Fibroblast of pulmonary artery (primary cell): ENCODE measurements at regions not wholly inside any gene's neighbourhood (a gene's known extent, or its start where the extent isn't known, plus 50 kb on each side); places are given as distances from the start of the nearest gene placed in this dataset.

Experiments
- DNase-seq: peaks from one replicate; pipeline ENCODE4 v3.0.0-alpha.2; 2010; ENCODE audit warnings: low read depth
- H3K4me3 ChIP-seq: replicated peaks from 2 replicates; pipeline ENCODE4 v1.5.1; 2011; ENCODE audit warnings: low read depth, mild to moderate bottlenecking, control low read depth, low read length, moderate library complexity
- CTCF ChIP-seq: IDR thresholded peaks from 2 replicates; pipeline ENCODE4 v1.5.1; 2011; ENCODE audit warnings: mild to moderate bottlenecking, control low read depth, low read length, inconsistent platforms; ENCODE audit errors: missing control alignments

DNA sequence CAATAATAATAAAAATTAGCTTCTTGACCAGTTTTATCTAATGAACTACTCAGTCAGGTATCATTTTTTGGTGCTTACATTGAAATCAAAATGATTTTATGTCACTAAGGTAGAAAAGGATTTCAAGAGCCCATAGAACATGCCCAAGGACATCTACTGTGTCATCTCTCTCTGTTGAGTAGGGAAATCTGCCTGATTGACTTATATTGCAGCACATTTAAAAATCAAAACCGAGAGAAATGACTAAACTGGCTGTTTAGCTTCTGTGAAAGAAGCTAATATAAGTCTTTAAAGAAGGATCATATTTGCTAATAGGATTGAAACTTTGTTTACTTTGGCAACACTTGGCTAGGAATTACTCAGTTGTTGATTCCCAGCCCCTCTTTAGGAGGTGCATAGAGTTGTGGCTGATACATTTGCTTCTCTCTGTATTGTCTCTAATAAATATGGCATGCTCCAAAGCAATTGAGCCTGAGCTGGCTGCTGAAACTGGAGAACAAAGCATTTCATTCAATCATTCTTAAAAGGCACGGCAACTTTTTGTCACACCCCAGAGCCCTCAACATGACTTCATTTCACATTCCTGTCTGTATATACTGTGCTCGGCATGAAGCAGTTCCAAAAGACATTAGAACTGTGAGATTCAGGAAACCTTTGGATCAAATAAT is 1096.9 kb upstream of the POT1 start:
- no peak for TF ChIP-seq CTCF
- no peak overlapping the region for H3K4me3 ChIP-seq
- no peak for DNase-seq

DNA sequence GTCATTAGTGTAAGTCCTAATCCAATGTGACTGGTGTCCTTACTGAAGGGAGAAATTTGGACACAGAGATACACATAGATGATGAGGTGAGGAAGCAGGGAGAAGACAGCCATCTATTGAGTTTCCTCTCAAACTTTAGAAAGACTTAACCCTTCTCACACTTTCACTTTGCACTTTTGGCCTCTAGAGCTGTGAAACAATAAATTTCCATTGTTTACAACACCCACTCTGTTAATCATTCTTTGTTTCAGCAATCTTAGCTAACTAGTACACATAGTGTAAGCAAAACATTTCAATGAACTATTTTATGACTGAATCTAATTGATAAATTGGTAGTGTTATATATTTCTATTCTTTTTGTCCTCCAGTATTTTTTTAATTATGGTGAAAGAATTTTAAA is 1092.8 kb upstream of the POT1 start:
- no peak for TF ChIP-seq CTCF
- no peak overlapping the region for H3K4me3 ChIP-seq
- DNase-seq = no peak

DNA sequence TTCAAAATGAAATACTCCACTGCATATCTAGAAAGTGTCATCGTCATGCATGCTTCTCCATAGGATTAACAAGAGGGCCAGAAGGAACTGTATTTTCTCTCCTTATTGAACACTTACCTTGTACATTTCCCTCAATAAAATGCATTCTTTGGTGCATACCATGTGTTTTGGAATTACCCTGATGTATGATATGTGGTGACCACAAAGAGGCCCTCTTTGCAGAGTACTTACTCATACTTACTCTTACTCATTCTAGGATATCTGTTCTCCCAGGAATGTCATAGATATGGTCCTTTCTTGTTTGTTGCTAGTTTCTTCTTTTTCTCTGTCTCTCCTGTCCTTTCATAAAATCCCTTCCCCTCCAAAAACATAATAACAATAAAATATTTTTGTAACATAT is 1087.1 kb upstream of the POT1 start:
- TF ChIP-seq CTCF = no peak
- no peak for DNase-seq
- H3K4me3 ChIP-seq = no peak overlapping the region

DNA sequence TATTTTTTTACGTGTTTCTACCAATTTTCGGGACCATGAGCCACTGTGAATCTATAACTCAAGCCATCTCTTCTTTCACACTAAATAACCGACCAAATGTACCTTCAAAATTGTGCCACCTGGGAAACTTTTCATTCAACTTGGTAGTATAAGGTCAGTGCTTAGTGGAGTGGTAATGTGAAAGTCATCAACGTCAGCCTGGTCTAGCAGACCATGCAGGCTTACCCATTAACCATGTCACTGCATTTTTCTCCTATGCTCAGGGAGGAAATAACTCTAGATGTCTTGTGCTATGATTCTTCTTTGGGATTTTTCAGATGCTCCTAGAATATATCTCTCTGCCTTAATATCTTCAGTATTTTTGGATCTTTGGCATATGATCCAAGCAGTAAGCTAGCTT is 1075.4 kb upstream of the POT1 start:
- TF ChIP-seq CTCF = no peak
- no peak for DNase-seq

DNA sequence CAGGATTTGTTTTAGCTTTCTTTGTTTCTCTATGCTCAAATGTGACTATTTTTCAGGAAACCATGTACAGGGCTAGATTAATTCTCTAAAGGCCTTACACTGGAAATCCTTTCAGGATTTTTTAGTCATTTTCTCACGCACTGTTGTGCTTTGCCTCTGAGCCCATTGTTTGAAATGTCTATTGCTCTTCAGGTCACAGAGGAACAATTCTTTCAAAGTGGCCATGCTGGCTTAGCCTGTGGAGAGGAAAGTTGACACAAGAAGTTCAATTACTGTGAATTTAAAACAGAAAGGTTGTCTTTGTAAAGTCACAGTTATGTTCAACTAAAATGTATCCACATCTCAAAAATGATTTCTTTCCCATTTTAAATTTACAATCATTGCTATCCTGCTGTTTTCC is 1071.7 kb upstream of the POT1 start:
- no peak for TF ChIP-seq CTCF
- no peak for DNase-seq
- H3K4me3 ChIP-seq = no peak overlapping the region

More for the DNA sequence above, 1075.4 kb upstream of the POT1 start:
- no peak overlapping the region for H3K4me3 ChIP-seq

DNA sequence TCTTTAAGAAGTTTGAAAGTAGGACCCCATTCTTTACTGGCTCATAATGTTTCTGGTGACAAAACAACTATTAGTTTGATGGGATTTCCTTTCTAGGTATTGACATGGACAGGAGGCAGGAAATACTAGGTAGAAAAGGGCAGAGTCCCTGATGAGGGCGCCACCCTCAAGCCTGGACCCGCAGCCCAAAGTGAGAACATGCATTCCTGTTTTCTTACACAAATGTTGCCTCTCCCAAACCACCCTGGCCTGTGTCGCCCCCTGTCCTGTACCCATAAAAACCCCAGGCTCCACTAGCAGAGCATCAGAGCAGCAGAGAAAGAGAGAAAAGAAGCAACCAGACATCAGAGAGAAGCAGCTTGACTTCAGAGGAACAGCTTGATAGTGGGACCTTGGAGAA is 1055.2 kb upstream of the POT1 start:
- no peak for TF ChIP-seq CTCF
- no peak overlapping the region for H3K4me3 ChIP-seq
- DNase-seq = no peak

DNA sequence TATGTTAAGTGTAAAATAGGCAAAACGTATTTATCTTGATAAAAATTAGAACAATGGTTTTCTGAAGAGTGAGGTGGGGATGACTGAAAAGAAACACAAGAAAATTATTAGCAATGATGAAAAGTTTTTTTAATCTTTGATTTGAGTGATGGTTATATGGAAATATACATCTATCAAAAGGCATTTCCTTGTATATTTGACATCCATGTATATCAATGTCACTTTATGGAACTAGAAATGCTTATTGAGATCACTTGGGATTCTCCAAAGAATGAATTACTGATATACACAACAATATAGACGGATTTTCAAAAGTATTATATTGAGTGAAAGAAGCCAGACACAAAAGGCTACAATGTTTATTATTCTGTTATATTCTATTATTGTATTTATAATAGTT is 1042.0 kb upstream of the POT1 start:
- H3K4me3 ChIP-seq = no peak overlapping the region
- TF ChIP-seq CTCF = no peak

More for the DNA sequence above, 1042.0 kb upstream of the POT1 start:
- no peak for DNase-seq
